ENCODE measurements at regions not wholly inside any gene's neighbourhood (a gene's known extent, or its start where the extent isn't known, plus 50 kb on each side); places are given as distances from the start of the nearest gene placed in this dataset.

GRCh38 chr3:147122350-147122749 is 284.0 kb downstream of the ZIC4 start:
- H3K36me3 Mint-ChIP-seq (ENCODE audit: low read depth) = no peaks in the 10 kb centered on the region
- H3F3A ChIP-seq (replicated peaks; ENCODE audit: low read depth) = no peaks in the 10 kb centered on the region
- H3K27me3 ChIP-seq (ENCODE audit: insufficient read depth) = no peaks in the 10 kb centered on the region
- 0 out of 3 replicates have a peak, but pooled peaks cover 2% of the 10 kb centered on the region for H3K9me3 Mint-ChIP-seq
- no peaks in the 10 kb centered on the region for H3K79me2 ChIP-seq (replicated peaks; ENCODE audit: insufficient read depth)
- no peaks in the 10 kb centered on the region for H3K4me1 Mint-ChIP-seq
- TF ChIP-seq JUNB (IDR thresholded peaks at IDR 0.05; ENCODE audit: unreplicated experiment) (no peak), STAT1 (IDR thresholded peaks at IDR 0.05; ENCODE audit: unreplicated experiment) (no peak), CTCF (conservative IDR thresholded peaks at IDR 0.05; ENCODE audit: low read depth in 2 of 2) (no peak), EZH2phosphoT487 (IDR thresholded peaks at IDR 0.05; ENCODE audit: unreplicated experiment) (no peak), EZH2 (IDR thresholded peaks at IDR 0.05; ENCODE audit: low read depth, unreplicated experiment) (no peak), ZNF331 (CRISPR knock-in tag; IDR thresholded peaks at IDR 0.05; ENCODE audit: low read depth) (no peak), ZNF114 (CRISPR knock-in tag; IDR thresholded peaks at IDR 0.05) (no peak), CREB1 (CRISPR knock-in tag; IDR thresholded peaks at IDR 0.05; ENCODE audit: low read depth) (no peak), ZNF462 (CRISPR knock-in tag; IDR thresholded peaks at IDR 0.05) (no peak), POLR2AphosphoS5 (IDR thresholded peaks at IDR 0.05; ENCODE audit: low read depth) (no peak), NANOG (IDR thresholded peaks at IDR 0.05; ENCODE audit: borderline replicate concordance) (no peak), ETS1 (IDR thresholded peaks at IDR 0.05) (no peak)
- TF ChIP-seq, protein P1, sequence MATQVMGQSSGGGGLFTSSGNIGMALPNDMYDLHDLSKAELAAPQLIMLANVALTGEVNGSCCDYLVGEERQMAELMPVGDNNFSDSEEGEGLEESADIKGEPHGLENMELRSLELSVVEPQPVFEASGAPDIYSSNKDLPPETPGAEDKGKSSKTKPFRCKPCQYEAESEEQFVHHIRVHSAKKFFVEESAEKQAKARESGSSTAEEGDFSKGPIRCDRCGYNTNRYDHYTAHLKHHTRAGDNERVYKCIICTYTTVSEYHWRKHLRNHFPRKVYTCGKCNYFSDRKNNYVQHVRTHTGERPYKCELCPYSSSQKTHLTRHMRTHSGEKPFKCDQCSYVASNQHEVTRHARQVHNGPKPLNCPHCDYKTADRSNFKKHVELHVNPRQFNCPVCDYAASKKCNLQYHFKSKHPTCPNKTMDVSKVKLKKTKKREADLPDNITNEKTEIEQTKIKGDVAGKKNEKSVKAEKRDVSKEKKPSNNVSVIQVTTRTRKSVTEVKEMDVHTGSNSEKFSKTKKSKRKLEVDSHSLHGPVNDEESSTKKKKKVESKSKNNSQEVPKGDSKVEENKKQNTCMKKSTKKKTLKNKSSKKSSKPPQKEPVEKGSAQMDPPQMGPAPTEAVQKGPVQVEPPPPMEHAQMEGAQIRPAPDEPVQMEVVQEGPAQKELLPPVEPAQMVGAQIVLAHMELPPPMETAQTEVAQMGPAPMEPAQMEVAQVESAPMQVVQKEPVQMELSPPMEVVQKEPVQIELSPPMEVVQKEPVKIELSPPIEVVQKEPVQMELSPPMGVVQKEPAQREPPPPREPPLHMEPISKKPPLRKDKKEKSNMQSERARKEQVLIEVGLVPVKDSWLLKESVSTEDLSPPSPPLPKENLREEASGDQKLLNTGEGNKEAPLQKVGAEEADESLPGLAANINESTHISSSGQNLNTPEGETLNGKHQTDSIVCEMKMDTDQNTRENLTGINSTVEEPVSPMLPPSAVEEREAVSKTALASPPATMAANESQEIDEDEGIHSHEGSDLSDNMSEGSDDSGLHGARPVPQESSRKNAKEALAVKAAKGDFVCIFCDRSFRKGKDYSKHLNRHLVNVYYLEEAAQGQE (IDR thresholded peaks at IDR 0.05; ENCODE audit: unreplicated experiment) = no peak
- no peak overlapping the region for H3K27ac ChIP-seq (ENCODE audit: low read depth)
- no peak for DNase-seq (ENCODE audit: low spot score)
- H3K4me1 ChIP-seq (ENCODE audit: insufficient read depth) = no peaks in the 10 kb centered on the region
- no peak overlapping the region for H3K4me2 ChIP-seq
- H3K27ac Mint-ChIP-seq = no peak overlapping the region
- H3K9me2 ChIP-seq (ENCODE audit: insufficient read depth) = no peaks in the 10 kb centered on the region
- H3K27me3 Mint-ChIP-seq (ENCODE audit: insufficient read depth, low read depth, poor library complexity) = peaks cover 3% of the 10 kb centered on the region
- no peak overlapping the region for H3K4me3 ChIP-seq
- no peak overlapping the region for H2AFZ ChIP-seq
- H4K20me1 ChIP-seq (replicated peaks; ENCODE audit: insufficient read depth) = no peaks in the 10 kb centered on the region
- H3K4me3 Mint-ChIP-seq = no peak overlapping the region
- no peak for ATAC-seq
- H3K36me3 ChIP-seq (ENCODE audit: insufficient read depth) = no peaks in the 10 kb centered on the region
